ENCODE measurements at regions not wholly inside any gene's neighbourhood (a gene's known extent, or its start where the extent isn't known, plus 50 kb on each side); places are given as distances from the start of the nearest gene placed in this dataset.
"Not testable (repeated sequence)": the region's sequence is repeated elsewhere in the genome, so short reads cannot be mapped to it uniquely, and the experiment has no call there.

- not testable (repeated sequence) for DNase-seq (ENCODE audit: low read depth)
Measured at GRCh38 chrX:45615591-45615990, 414.9 kb upstream of the DIPK2B start.

- no peak for DNase-seq (ENCODE audit: low read depth)
Measured at GRCh38 chrX:45614853-45615252, 414.2 kb upstream of the DIPK2B start.

- DNase-seq (ENCODE audit: low read depth): no peak
Measured at GRCh38 chrX:45602151-45602550, 401.5 kb upstream of the DIPK2B start.

DNA sequence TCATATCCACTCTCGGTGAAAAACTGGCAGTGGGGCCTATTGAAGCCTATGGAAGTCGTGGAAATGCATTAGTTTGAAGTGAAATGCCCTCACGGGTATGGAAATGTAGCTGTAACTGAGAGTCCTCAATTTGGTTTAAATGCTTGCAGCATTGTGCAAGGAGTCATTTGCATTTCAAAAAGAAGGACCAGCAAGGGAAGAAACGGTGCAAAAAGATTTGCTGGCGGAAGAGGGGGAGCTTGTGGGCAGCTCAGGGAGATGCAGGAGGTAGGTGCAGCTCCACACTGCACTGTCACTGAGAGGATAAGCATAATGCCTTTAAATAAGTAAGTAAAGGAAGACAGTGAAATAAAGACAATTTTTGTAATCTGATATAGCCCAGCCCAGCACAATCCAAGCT is 400.4 kb upstream of the DIPK2B start:
- no peak for DNase-seq (ENCODE audit: low read depth)

GRCh38 chrX:45598861-45599260 is 398.2 kb upstream of the DIPK2B start:
- no peak for DNase-seq (ENCODE audit: low read depth)

DNA sequence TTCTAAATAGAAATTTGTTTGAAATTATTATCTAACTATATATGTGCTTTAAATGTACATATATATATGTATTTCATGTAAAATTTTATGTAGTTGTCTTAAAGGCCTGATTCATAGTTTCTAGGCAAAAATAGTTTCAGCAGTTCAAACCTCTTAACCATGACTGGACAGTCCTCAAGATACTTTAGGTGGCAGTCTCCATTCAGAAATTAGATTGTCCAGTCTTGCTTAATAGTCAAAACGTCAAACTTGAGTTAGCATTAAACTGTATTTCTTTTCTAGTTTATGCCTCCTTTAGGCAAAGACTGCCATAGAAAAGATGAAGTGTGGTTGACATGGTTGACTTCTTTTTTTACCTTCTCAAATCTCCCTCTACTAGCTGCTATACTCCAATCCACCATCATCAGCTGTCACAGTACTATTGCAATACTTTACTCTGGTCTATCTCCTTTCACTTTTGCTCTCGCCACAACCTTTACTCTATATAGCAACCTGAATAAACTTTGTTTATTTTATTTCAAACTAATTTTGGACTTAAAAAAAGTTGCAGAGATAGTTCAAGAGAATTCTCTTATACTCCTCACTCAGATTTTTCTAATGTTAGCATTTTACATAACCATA is 395.6 kb upstream of the DIPK2B start:
- no peak for DNase-seq (ENCODE audit: low read depth)

DNA sequence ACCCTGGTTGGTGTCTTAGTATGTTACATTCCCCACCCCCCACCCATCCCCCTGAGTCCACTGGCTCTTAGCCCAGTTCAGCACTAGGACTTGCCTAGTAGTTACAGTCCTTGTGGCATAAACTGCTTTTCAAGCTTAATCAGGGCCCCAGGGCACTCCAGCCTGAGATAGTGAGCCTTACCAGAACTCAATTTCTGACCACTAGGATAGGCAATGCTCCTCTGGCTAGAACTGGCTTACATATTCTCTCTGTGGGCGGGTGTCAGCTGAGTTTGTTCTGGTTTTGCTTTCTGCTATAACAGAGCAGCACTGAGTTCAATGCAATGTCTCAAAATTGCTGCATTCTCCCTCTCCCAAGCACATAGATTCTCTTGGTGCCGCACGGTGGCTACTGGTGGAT is 391.4 kb upstream of the DIPK2B start:
- DNase-seq (ENCODE audit: low read depth): no peak

- no peak for DNase-seq (ENCODE audit: low read depth)
Measured at GRCh38 chrX:45591650-45592049, 391.0 kb upstream of the DIPK2B start.

DNA sequence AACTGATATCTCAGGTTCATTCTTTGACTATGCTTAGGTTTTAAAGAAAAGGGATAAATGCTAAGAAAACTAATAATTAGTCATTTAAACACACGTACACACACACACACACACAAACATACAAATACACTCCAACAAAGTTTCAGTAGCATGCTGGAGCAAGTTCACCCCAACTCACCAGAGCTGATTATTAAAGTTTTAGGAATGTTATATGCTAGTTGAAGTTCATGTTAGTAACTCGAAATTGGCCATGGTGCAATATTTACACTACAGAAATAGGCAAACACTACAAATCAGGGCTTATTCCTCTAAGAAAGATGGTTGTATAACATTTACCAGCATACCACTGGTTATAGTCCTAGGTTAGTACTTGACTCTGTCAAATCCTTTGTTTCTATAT is 384.0 kb upstream of the DIPK2B start:
- no peak for DNase-seq (ENCODE audit: low read depth)

DNA sequence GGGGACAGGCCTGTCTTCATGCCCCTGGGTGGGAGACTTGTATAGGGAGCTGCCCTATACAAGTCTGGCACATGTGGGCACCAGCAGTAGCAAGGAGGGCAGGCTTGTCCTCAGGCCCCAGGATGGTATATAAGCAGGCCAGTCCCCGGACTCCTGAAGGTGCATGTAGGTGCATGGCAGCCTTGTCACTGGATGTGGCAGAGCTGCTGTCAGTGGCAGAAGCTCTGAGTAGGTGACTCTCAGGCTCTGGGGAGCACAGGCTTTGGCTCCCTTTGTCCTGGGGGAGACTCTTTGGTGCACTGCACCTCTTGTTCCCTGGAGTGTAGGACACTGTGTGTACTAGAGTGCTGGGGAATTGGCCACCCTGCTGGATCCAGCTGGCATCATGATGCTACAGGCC is 376.7 kb upstream of the DIPK2B start:
- no peak for DNase-seq (ENCODE audit: low read depth)

DNA sequence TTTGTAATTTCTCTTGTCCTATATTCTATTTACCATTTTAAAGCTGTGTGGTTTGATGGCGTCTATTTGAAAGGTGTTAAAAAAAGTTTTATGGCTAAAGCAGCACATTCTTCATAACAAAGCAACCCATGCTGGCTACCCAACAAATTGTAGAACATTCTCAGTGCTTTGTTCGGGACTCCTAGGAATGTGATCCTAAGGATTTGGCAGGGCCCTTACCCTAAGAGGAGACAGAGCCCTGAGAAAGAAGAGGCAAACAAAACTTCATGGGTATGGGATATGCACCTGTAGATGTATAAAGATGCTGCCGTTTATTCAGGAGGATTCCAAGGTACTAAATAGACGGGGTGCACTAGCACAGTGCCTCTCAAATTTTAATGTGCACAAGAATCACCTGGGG is 370.8 kb upstream of the DIPK2B start:
- DNase-seq (ENCODE audit: low read depth): no peak

- no peak for DNase-seq (ENCODE audit: low read depth)
Measured at GRCh38 chrX:45566456-45566855, 365.8 kb upstream of the DIPK2B start.

- no peak for DNase-seq (ENCODE audit: low read depth)
Measured at GRCh38 chrX:45557387-45557786, 356.7 kb upstream of the DIPK2B start.

DNA sequence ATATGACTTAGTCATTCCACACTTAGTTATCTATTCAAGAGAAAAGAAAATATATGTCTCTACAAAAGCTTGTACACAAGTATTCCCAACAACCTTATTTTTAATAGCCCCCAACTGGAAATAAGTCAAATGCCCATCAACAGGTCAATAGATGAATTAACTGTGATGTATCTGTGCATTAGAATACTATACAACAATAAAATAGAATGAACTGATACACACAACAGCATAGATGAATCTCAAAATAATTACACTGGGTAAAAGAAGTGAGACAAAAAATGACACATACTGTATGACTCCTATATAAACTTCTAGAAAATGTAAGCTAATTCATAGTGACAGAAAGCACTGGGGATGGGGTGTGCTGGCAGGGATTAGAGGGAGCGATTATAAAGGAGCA is 354.1 kb upstream of the DIPK2B start:
- DNase-seq (ENCODE audit: low read depth): no peak

- no peak for DNase-seq (ENCODE audit: low read depth)
Measured at GRCh38 chrX:45553417-45553816, 352.7 kb upstream of the DIPK2B start.

GRCh38 chrX:45546697-45547096 is 346.0 kb upstream of the DIPK2B start:
- not testable (repeated sequence) for DNase-seq (ENCODE audit: low read depth)

- DNase-seq (ENCODE audit: low read depth): no peak
Measured at GRCh38 chrX:45540181-45540580, 339.5 kb upstream of the DIPK2B start.

DNA sequence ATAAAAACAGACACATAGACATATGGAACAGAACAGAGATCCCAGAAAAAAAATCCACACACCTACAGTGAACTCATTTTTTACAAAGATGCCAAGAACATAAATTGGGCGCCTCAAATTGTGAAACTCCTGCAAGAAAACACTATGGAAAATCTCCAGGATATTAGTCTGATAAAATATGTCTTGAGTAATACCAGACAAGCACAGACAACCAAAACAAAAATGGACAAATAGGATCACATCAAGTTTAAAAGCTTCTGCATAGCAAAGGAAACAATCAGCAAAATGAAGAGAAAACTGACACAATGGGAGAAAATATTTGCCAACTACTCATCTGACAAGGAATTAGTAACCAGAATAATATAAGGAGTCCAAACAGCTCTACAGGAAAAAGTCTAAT is 337.3 kb upstream of the DIPK2B start:
- no peak for DNase-seq (ENCODE audit: low read depth)

GRCh38 chrX:45527834-45528233 is 327.2 kb upstream of the DIPK2B start:
- DNase-seq (ENCODE audit: low read depth): no peak

DNA sequence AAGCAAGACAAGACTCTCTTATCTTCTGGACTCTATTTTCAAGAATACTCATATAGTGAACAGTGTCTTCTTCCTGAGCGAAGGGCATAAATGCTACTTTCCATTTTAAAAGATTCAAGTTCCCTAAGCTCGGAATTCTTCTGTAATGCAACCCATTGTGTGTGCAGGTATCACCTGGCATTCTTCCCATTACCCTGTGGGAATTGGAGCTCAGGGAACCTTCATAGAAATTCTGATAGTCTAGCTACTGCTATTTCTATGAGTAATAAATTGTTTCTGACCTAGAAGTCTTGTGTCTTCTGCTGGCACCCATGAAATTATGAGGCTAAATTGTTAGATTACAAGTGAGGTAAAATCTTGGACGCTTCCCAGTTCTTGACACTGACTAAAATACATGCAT is 324.1 kb upstream of the DIPK2B start:
- DNase-seq (ENCODE audit: low read depth): no peak

DNA sequence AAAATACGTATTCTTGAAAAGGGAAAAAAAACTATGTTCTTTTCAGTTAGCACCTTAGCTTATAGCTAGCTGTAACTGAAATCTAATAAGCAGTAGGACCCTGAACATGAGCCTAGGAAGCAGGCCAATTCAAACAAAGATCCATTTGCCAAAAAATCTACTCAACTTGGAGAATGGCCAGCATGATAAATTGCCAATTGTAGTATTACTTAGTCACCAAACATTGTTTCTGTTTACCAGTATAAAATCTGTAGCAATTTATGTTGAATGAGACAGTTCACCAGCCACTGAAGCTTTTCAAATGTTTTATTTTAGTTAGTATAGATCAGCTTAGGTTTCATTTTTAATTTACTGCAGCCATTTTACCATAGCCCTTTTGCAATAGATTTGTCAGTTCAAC is 323.6 kb upstream of the DIPK2B start:
- DNase-seq (ENCODE audit: low read depth): no peak

- DNase-seq (ENCODE audit: low read depth): no peak
Measured at GRCh38 chrX:45518552-45518951, 317.9 kb upstream of the DIPK2B start.

DNA sequence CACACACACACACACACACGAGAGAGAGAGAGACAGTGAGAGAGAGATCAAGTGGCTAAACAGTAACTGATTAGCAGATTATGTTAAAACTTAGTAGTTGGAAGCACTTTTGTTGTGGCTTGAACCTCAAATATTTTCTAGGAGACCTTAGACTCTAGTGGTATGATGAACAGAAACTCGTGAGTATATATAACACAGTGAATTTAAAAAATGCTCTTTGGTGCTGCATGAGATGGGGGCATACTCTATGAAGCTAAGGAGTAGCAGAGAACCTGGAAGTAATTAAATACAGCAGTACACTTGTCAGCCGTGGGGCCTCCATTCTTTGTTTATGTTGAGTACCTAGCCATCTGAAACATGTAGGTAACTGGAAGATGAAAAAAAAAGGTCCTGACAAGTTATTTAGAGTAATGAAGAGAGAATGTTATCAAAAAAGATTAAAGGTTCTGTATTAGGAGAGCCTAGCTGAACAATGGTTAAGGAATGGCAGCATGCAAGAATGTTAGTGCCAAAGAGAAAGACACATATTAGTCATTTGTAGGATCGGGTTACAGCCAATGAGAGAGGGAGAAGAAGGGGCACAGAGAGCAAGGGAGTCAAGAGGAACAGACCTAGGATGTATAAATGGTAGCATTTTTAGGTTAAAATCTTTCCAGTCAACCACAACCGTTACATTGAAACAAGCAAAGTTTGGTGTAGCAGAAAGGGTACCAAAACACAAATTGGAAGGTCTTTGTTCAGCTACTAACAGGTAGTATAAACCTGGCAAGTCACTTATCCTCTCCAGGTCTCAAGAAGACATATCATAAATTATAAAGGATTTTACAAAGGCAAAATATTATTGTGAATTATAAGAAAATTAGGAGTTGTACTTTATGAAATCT is 316.7 kb upstream of the DIPK2B start:
- DNase-seq (ENCODE audit: low read depth): peak; percentile 65
